ENCODE measurements at regions not wholly inside any gene's neighbourhood (a gene's known extent, or its start where the extent isn't known, plus 50 kb on each side); places are given as distances from the start of the nearest gene placed in this dataset.

- no peak for DNase-seq
These were observed 97.8 kb upstream of the JAG1 start for GRCh38 chr20:10771435-10772140.

- no peak for DNase-seq
These were observed 100.7 kb upstream of the JAG1 start for GRCh38 chr20:10774357-10774943.

GRCh38 chr20:10777710-10778109 is 103.9 kb upstream of the JAG1 start:
- DNase-seq: no peak

GRCh38 chr20:10779911-10780310 is 106.1 kb upstream of the JAG1 start:
- DNase-seq: no peak

- DNase-seq: no peak
These were observed 107.1 kb upstream of the JAG1 start for GRCh38 chr20:10780901-10781300.

GRCh38 chr20:10781526-10781925 is 107.7 kb upstream of the JAG1 start:
- DNase-seq: no peak

- peak; percentile 81 for DNase-seq
These were observed 110.1 kb upstream of the JAG1 start for GRCh38 chr20:10783707-10784553.

- DNase-seq: peak; percentile 96
These were observed 110.9 kb upstream of the JAG1 start for GRCh38 chr20:10784554-10785183.

- no peak for DNase-seq
These were observed 112.9 kb upstream of the JAG1 start for GRCh38 chr20:10786678-10787077.

GRCh38 chr20:10788055-10788454 is 114.3 kb upstream of the JAG1 start:
- DNase-seq: no peak

- DNase-seq: no peak
These were observed 115.1 kb upstream of the JAG1 start for GRCh38 chr20:10788877-10789276.

GRCh38 chr20:10789386-10789785 is 115.6 kb upstream of the JAG1 start:
- no peak for DNase-seq

- DNase-seq: peak; percentile 29
These were observed 116.2 kb upstream of the JAG1 start for GRCh38 chr20:10790013-10790412.

GRCh38 chr20:10792291-10792690 is 118.5 kb upstream of the JAG1 start:
- DNase-seq: no peak

- peak; percentile 93 for DNase-seq
These were observed 120.0 kb upstream of the JAG1 start for GRCh38 chr20:10793766-10794165.

GRCh38 chr20:10794765-10795164 is 121.0 kb upstream of the JAG1 start:
- no peak for DNase-seq

- no peak for DNase-seq
These were observed 121.7 kb upstream of the JAG1 start for GRCh38 chr20:10795286-10796026.

- DNase-seq: no peak
These were observed 125.0 kb upstream of the JAG1 start for GRCh38 chr20:10798811-10799210.

GRCh38 chr20:10799735-10800134 is 125.9 kb upstream of the JAG1 start:
- DNase-seq: no peak

GRCh38 chr20:10800288-10800687 is 126.5 kb upstream of the JAG1 start:
- peak; percentile 84 for DNase-seq

GRCh38 chr20:10802236-10802635 is 128.4 kb upstream of the JAG1 start:
- DNase-seq: no peak

GRCh38 chr20:10805764-10806163 is 132.0 kb upstream of the JAG1 start:
- no peak for DNase-seq

GRCh38 chr20:10806539-10806938 is 132.7 kb upstream of the JAG1 start:
- no peak for DNase-seq

Data from NCI-H748 treated with DMSO at 0.1 percent for 48 hours (cell line).